NCI-H2029 (cell line): ENCODE measurements at regions not wholly inside any gene's neighbourhood (a gene's known extent, or its start where the extent isn't known, plus 50 kb on each side); places are given as distances from the start of the nearest gene placed in this dataset.

Source experiments
- DNase-seq: peaks from one replicate; lab custom pipeline; 2025; lab: John Stamatoyannopoulos, UW

DNA sequence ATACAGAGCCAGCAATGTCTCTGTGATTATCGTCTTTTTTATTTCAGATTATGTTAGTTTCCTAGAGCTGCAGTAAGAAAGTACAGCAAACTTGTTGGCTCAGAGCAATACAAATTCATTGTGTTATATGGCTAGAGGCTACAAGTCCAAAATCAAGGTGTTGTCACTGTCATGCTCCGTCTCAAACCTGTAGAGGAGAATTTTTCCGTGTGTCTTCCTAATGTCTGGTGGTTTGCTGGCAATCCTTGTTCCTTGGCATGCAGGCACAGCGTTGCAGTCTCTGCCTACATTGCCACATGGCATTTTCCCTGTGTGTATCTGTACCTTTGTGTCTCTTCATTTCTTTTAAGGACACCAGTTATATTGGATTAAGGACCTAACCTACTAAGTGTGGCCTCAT, 244.4 kb downstream of the LRRIQ3 start:
- no peak for DNase-seq

- no peak for DNase-seq
Observed at GRCh38 chr1:73953186-73953585, 244.8 kb downstream of the LRRIQ3 start.

DNA sequence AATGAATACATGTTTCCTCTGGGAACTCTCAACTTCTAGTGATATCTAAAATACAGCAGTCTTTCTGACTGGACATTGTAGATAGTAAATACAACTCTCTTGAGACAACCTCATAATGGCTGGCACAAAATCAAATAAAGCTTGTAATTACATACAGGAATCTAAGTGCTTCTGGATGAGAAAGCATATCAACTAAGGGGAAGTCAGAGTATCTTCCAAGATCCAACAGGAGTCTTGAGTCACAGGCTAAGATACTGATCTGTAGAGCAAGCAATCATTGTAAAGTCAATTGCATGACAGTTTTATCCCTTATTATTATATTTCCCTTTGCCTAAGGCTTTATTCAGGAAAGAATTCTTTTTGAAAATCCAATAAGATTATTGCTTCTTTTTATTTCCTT, 249.9 kb downstream of the LRRIQ3 start:
- no peak for DNase-seq

DNA sequence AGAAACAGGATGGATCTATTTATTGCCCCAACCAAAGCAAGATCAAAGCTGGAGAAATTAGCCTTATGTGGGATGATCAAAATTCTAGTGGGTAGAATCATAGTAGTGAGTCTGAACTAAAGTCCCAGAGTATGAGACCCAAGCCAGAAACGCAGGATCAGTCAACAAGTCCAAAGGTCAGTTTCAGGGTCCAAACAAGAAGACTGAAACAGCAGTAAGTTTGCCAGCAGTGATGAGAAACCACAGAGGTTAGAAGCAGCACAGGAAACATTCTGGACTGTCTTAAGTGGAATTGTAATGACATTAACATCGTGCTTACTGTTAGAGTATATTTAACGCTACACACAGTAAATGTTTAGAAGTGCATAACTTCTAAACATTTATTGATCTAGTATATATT, 251.0 kb downstream of the LRRIQ3 start:
- DNase-seq = no peak

- no peak for DNase-seq
Observed at GRCh38 chr1:73943270-73943669, 254.7 kb downstream of the LRRIQ3 start.

DNA sequence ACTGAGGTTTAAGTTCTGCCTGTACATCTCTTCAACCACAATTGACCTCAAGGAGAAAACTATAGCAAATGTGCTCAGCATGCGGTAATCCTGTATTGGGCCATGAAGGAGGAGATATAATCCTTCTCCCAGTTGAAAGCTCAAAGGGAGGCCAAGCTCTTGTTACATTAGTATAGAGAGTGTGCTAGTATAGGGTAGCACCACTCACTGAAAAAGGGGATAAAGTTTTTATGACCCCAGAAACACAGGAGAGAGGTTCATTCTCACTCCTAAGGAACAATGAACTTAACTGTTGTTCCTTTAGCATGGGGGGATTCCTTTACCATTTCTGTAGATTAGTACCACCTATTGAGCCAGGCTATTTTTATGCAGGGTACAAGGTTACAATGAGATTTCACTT, 267.7 kb downstream of the LRRIQ3 start:
- no peak for DNase-seq

GRCh38 chr1:73914951-73915350, 283.0 kb downstream of the LRRIQ3 start:
- no peak for DNase-seq

- no peak for DNase-seq
Observed at GRCh38 chr1:73913025-73913424, 285.0 kb downstream of the LRRIQ3 start.

DNA sequence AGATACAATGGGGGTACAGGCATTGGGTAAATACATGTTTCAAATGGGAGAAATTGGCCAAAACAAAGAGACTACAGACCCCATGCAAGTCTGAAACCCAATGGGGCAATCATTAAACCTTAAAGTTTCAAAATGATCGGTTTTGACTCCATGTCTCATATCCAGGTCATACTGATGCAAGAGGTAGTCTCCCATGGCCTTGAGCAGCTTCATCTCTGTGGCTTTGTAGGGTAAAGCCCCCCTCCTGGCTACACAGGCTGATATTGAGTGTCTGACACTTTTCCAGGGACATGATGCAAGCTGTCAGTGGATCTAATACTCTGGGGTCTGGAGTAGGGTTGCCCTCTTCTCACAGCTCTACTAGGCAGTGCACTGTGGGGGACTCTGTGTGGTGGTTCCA, 286.1 kb downstream of the LRRIQ3 start:
- DNase-seq = no peak

- DNase-seq = no peak
Observed at GRCh38 chr1:73910466-73910865, 287.5 kb downstream of the LRRIQ3 start.

DNA sequence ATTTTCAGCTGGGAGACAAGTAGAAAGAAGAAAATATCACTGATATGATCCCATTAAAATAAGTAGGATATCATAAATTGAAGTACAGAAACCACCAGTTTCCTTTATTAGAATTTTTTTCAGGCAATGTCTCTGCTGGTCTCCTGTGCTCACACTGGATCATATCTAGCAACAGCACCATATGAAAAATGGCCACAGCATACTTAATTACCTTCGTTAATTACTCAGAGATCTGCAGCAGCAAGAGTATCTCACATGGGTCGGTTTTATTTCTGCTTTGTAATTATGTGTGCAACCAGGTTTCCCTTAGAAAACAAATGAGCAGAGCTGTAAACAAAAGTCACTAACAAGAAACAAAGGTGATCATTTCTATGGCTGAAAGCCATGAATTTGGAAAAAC, 287.9 kb downstream of the LRRIQ3 start:
- DNase-seq = no peak

GRCh38 chr1:73909043-73909562, 288.9 kb downstream of the LRRIQ3 start:
- DNase-seq = no peak

DNA sequence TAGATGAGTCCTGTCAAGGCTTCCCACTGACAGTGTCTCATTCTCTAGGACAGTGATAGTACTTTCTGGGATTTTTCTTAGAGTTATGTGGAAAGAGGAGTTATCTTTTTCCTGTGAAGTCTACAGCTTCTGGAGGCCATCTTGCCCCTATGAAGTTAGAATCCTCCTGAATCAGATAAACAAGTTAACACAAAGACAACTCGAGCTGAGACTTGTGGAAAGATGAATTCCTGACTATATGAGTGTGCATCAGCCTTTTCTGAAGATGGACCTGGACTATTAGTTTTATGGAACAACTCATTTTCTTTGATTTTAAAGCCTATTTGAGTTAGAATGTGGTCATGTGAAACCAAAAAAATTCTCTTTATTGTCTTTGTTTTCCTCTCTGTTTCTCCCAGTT, 290.9 kb downstream of the LRRIQ3 start:
- no peak for DNase-seq

GRCh38 chr1:73903092-73903491, 294.9 kb downstream of the LRRIQ3 start:
- DNase-seq = no peak

- DNase-seq = no peak
Observed at GRCh38 chr1:73901738-73902137, 296.2 kb downstream of the LRRIQ3 start.

DNA sequence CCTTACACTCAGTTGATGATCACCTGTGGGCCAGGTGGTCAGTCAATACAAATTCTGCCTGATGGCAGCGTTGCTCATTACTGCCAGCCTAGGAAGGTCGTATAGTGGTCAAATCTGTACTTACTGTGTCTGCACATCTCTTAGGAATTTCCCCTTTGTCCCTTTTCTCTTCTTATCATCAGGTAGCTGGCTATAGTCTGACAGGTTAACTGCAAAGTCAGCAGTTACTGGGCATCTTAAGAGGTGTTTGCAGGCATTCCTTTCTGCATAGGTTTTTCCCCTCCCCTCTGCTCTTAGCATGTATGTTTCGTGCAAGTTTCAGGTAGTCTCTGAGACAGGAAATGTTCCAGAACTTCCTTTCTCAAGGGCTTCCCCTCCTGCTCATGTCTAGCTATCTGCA, 298.7 kb downstream of the LRRIQ3 start:
- no peak for DNase-seq

DNA sequence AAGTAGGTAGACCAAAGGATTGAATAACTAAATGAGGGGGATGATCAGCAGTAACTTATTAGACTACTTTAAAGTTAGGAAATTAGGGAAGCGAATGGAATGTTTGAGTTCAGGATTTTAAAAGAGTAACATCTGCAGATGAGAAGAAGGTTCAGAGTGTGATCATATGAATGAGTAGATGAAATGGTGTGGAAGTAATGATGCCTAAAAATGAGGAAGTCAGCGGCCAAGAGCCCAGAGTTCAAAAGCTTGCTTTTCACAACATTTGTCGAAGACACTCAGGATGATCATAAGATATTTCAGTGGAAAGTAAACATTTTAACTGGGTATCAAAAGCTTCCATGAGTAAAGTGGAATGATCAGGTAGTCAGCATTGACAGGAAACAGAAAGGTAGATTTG, 299.4 kb downstream of the LRRIQ3 start:
- DNase-seq = no peak

DNA sequence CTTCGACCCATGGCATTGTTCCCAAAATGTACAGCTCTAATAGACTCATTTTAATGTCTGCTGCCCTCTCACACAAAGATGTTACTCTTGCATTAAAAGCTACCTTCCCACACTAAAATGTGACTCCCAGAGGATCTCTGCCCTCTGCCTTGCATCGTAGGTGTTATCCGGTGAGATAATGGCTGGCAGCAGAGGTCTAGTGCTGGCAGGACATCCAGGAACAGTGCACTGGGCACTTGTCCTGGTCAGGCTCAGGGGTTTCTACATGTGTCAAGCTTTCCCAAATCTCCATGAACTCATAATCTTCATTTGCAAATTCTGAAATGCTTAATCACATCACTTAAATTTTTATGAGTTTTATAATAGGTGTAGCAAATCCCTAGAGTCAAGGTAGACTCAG, 310.6 kb downstream of the LRRIQ3 start:
- no peak for DNase-seq

DNA sequence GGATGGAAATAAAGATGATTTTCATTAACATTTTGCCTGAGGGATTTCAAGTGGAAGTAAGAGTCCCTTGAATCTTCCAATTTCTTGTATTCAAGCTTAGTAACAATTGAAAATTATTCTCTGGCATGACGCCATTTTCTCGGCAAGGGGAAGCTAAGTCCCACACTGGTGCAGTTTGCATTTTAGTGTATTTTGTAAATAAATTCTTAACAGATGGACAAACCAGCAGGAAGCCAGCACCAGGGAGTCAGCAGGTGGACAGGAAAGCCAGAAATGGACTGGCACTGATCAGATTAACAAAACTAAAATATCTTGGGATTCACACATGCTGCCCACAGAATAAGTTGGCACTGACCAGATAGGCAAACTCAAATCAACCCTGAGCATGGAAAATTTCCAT, 311.3 kb downstream of the LRRIQ3 start:
- no peak for DNase-seq

DNA sequence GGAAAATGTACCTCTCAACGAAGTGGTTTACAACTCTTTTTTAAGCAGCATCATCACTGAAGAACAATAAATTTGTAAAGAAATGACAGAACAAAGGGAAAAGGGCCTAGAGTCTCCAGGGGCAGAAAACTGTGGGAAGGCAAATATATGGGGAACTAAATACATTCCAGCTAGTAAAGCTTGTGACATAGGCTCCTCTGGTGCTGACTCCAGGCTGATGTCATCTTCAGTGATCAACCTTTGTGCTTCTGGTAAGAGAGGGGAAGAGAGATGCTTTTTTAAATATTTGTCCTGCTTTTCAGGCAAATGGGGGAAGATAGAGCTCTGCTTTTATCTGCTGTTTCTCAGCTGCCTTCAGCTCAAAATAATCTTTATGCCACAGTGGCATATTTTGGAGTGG, 323.2 kb downstream of the LRRIQ3 start:
- no peak for DNase-seq

GRCh38 chr1:73868810-73869336, 329.1 kb downstream of the LRRIQ3 start:
- DNase-seq = no peak

GRCh38 chr1:73862355-73862754, 335.6 kb downstream of the LRRIQ3 start:
- no peak for DNase-seq

GRCh38 chr1:73860421-73860950, 337.5 kb downstream of the LRRIQ3 start:
- no peak for DNase-seq

DNA sequence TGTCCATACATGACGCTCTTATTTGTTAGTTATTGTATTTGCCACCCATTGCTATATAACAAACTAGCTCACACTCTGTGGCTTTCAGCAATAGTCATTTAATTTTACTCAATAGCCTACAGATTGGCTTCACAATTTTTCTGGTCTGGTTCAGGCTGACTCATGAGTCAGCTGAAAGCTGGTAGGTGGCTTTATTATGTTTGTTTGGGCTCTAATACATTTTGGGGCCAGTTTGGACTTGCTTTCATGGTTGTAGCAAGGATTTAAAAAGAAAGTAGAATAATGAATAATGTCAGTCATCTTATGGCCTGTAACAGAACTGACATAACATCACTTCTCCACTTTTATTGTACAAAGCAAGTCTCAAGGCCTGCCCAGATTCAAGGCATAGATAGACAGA, 338.7 kb downstream of the LRRIQ3 start:
- no peak for DNase-seq
